ENCODE measurements at regions not wholly inside any gene's neighbourhood (a gene's known extent, or its start where the extent isn't known, plus 50 kb on each side); places are given as distances from the start of the nearest gene placed in this dataset.

GRCh38 chr2:12935222-12935621, 218.5 kb downstream of the TRIB2 start:
- DNase-seq (no peak), ATAC-seq (no peak)
- intact Hi-C loops (cut with DNase I) = loop anchor here in 9 of 10 donors (10.0 kb wide), 5 partner anchors 70 to 1100 kb away; no protein-coding TSS in a partner anchor
- Histone ChIP-seq H3K27ac (peak overlapping the region in 4 of 12 donors; percentile 13 to 40 (median 30)), H3K4me1 (peaks cover 0 to 33% (median 8%) of the 10 kb centered on the region in 12 donors), H3K4me3 (no peak overlapping the region), H3K9me3 (no peaks in the 10 kb centered on the region), H3K27me3 (no peaks in the 10 kb centered on the region), H3K36me3 (no peaks in the 10 kb centered on the region)
- 82 to 86% (median 83%) methylated on average over 2 of the region's 2 CpGs for WGBS, 4 donors
- TF ChIP-seq CTCF (IDR thresholded peaks at IDR 0.05) (no peak), POLR2A (IDR thresholded peaks at IDR 0.05) (no peak)

GRCh38 chr2:12935796-12936195, 219.1 kb downstream of the TRIB2 start:
- intact Hi-C loops (cut with DNase I) = loop anchor here in 9 of 10 donors (10.0 kb wide), 5 partner anchors 69 to 1101 kb away; no protein-coding TSS in a partner anchor
- peak overlapping the region in 5 of 12 donors; percentile 13 to 40 (median 33) for H3K27ac ChIP-seq

GRCh38 chr2:12941203-12941602, 224.5 kb downstream of the TRIB2 start:
- Histone ChIP-seq H3K27ac (no peak overlapping the region), H3K9me3 (no peaks in the 10 kb centered on the region), H3K36me3 (no peaks in the 10 kb centered on the region), H3K4me1 (peaks cover 0 to 4% (median 0%) of the 10 kb centered on the region in 12 donors), H3K27me3 (no peaks in the 10 kb centered on the region), H3K4me3 (no peak overlapping the region)
- no peak for DNase-seq
- intact Hi-C loops (cut with DNase I) = no loop called here
- TF ChIP-seq CTCF (IDR thresholded peaks at IDR 0.05) = no peak
- no peak for TF ChIP-seq POLR2A (IDR thresholded peaks at IDR 0.05)
- no peak for ATAC-seq

More at GRCh38 chr2:12935796-12936195, 219.1 kb downstream of the TRIB2 start:
- peaks cover 0 to 32% (median 7%) of the 10 kb centered on the region in 12 donors for H3K4me1 ChIP-seq
- WGBS, 4 donors = 72 to 81% (median 77%) methylated on average over 6 of the region's 6 CpGs
- ATAC-seq = no peak
- no peak for DNase-seq
- H3K9me3 ChIP-seq = no peaks in the 10 kb centered on the region
- no peak overlapping the region for H3K4me3 ChIP-seq
- no peak for TF ChIP-seq POLR2A (IDR thresholded peaks at IDR 0.05)
- TF ChIP-seq CTCF (IDR thresholded peaks at IDR 0.05) = no peak
- H3K36me3 ChIP-seq = no peaks in the 10 kb centered on the region
- H3K27me3 ChIP-seq = no peaks in the 10 kb centered on the region

- Histone ChIP-seq H3K4me3 (no peak overlapping the region), H3K27me3 (no peaks in the 10 kb centered on the region), H3K27ac (no peak overlapping the region), H3K9me3 (no peaks in the 10 kb centered on the region), H3K36me3 (no peaks in the 10 kb centered on the region), H3K4me1 (no peaks in the 10 kb centered on the region)
- 58 to 73% (median 65%) methylated on average over 9 of the region's 9 CpGs for WGBS, 4 donors
- TF ChIP-seq POLR2A (IDR thresholded peaks at IDR 0.05) (no peak), CTCF (IDR thresholded peaks at IDR 0.05) (no peak)
- intact Hi-C loops (cut with DNase I) = no loop called here
- no peak for DNase-seq
- ATAC-seq = no peak
Measured at GRCh38 chr2:12948231-12948960, 231.7 kb downstream of the TRIB2 start.

Measured in heart left ventricle (tissue), 16 donors.